Kidney (tissue), 13 donors: ENCODE measurements at regions not wholly inside any gene's neighbourhood (a gene's known extent, or its start where the extent isn't known, plus 50 kb on each side); places are given as distances from the start of the nearest gene placed in this dataset.
"Not testable (repeated sequence)": the region's sequence is repeated elsewhere in the genome, so short reads cannot be mapped to it uniquely, and the experiment has no call there.

Experiments used
- DNase-seq, 5 donors: peaks; one replicate each; pipeline ENCODE4 v3.0.0-alpha.2; 2013 to 2020
- FAIRE-seq: peaks from 2 replicates; lab custom pipeline; 2012; peaks lifted over from hg19 to GRCh38; lab: Jason Lieb, UNC
- H3K27ac ChIP-seq, 2 donors: one replicate each; pipeline ENCODE4 v1.7.0; 2013; ENCODE audit warnings: low read depth in 2 of 2, low read length in 2 of 2, inconsistent platforms in 1 of 2
- H3K27me3 ChIP-seq: one replicate; pipeline ENCODE4 v1.7.1; 2013; ENCODE audit warnings: low read length, inconsistent platforms; ENCODE audit not compliant: control insufficient read depth, insufficient read depth
- H3K36me3 ChIP-seq, 3 donors: one replicate each; pipeline versions ENCODE4 v1.7.0 to v1.7.1; 2013; ENCODE audit warnings: low read length in 3 of 3, control low read depth in 1 of 3, inconsistent platforms in 1 of 3; ENCODE audit not compliant: insufficient read depth in 3 of 3, control insufficient read depth in 2 of 3
- H3K4me1 ChIP-seq, 3 donors: one replicate each; pipeline versions ENCODE4 v1.7.0 to v1.7.1; 2013; ENCODE audit warnings: low read length in 3 of 3, inconsistent platforms in 1 of 3, low read depth in 1 of 3; ENCODE audit not compliant: control insufficient read depth in 2 of 3, insufficient read depth in 2 of 3
- H3K4me3 ChIP-seq, 3 donors: one replicate each; pipeline versions ENCODE4 v1.7.0 to v1.8.1; 2013; ENCODE audit warnings: low read length in 3 of 3, control low read depth in 1 of 3, inconsistent platforms in 1 of 3
- H3K9ac ChIP-seq, 3 donors: one replicate each; pipeline versions ENCODE4 v1.7.0 to v1.7.1; 2013; ENCODE audit warnings: low read length in 3 of 3, control low read depth in 1 of 3, inconsistent platforms in 1 of 3
- H3K9me3 ChIP-seq, 3 donors: one replicate each; pipeline versions ENCODE4 v1.7.0 to v1.7.1; 2013; ENCODE audit warnings: low read length in 3 of 3, control low read depth in 1 of 3, inconsistent platforms in 1 of 3; ENCODE audit not compliant: control insufficient read depth in 2 of 3, insufficient read depth in 1 of 3
- CTCF ChIP-seq: IDR thresholded peaks from 3 replicates; pipeline ENCODE4 v1.5.1; 2012; ENCODE audit warnings: mild to moderate bottlenecking, moderate library complexity, borderline replicate concordance; ENCODE audit not compliant: insufficient read depth; ENCODE audit errors: extremely low read depth
- intact Hi-C: fragments of 100-400 bp; cut with DNase I; formaldehyde crosslinking; loops from one replicate; pipeline ENCODE4 v1.11.1; 2022
- donor health status: control.
- donor health status: control.
- donor health status: control.
- donor health status: control.
- donor health status: control.
- donor health status: DM: yes; HTN: yes; CAD: no.
- donor health status: Normal renal cell carcinoma (clear cell type).

GRCh38 chr21:25441835-25442234, 165.4 kb downstream of the MRPL39 start:
- Histone ChIP-seq H3K27me3 (no peaks in the 10 kb centered on the region), H3K9me3 (no peaks in the 10 kb centered on the region), H3K27ac (no peak overlapping the region), H3K36me3 (no peaks in the 10 kb centered on the region), H3K4me3 (no peak overlapping the region), H3K9ac (no peak overlapping the region), H3K4me1 (no peaks in the 10 kb centered on the region)
- no peak for DNase-seq
- intact Hi-C loops = no loop called here
- TF ChIP-seq CTCF = no peak
- no peak for FAIRE-seq

- intact Hi-C loops, FAIRE-seq, H3K4me3 ChIP-seq, H3K36me3 ChIP-seq, H3K27ac ChIP-seq, H3K9me3 ChIP-seq, H3K27me3 ChIP-seq, H3K9ac ChIP-seq, DNase-seq, H3K4me1 ChIP-seq: not testable (repeated sequence)
These were observed 169.8 kb downstream of the MRPL39 start for GRCh38 chr21:25437465-25437864.

- FAIRE-seq (no peak), DNase-seq (no peak)
- no peak overlapping the region for H3K4me3 ChIP-seq
- H3K9me3 ChIP-seq = no peaks in the 10 kb centered on the region
- no peak for TF ChIP-seq CTCF
- H3K27ac ChIP-seq = no peak overlapping the region
- intact Hi-C loops = no loop called here
- no peak overlapping the region for H3K9ac ChIP-seq
- H3K4me1 ChIP-seq = no peaks in the 10 kb centered on the region
- no peaks in the 10 kb centered on the region for H3K36me3 ChIP-seq
- H3K27me3 ChIP-seq = no peaks in the 10 kb centered on the region
These were observed 178.7 kb downstream of the MRPL39 start for GRCh38 chr21:25428537-25428936.

GRCh38 chr21:25427828-25428227, 179.5 kb downstream of the MRPL39 start:
- H3K4me1 ChIP-seq = no peaks in the 10 kb centered on the region
- no peaks in the 10 kb centered on the region for H3K36me3 ChIP-seq
- FAIRE-seq (no peak), DNase-seq (no peak)
- H3K27ac ChIP-seq = no peak overlapping the region
- intact Hi-C loops = no loop called here
- H3K9ac ChIP-seq = no peak overlapping the region
- H3K27me3 ChIP-seq = no peaks in the 10 kb centered on the region
- TF ChIP-seq CTCF = no peak
- no peaks in the 10 kb centered on the region for H3K9me3 ChIP-seq
- no peak overlapping the region for H3K4me3 ChIP-seq
